PC-3 (cell line): ENCODE measurements at regions not wholly inside any gene's neighbourhood (a gene's known extent, or its start where the extent isn't known, plus 50 kb on each side); places are given as distances from the start of the nearest gene placed in this dataset.

Source experiments
- CTCF ChIP-seq: fragments of 300-600 bp; sonication (generic); conservative IDR thresholded peaks from 2 replicates; pipeline ENCODE4 v1.5.1; 2017; ENCODE audit warnings: antibody characterized with exemption, low read depth, mild to moderate bottlenecking, low read length
- EZH2 ChIP-seq: fragments of 300-600 bp; sonication (generic); IDR thresholded peaks from one replicate; pipeline ENCODE4 v1.6.1; 2017; ENCODE audit warnings: antibody characterized with exemption, mild to moderate bottlenecking, low read length; ENCODE audit not compliant: unreplicated experiment

GRCh38 chr2:18253686-18254197 is 306.7 kb downstream of the RDH14 start:
- TF ChIP-seq CTCF (no peak), EZH2 (no peak)
